Neural cell (in vitro differentiated cells): ENCODE measurements at regions not wholly inside any gene's neighbourhood (a gene's known extent, or its start where the extent isn't known, plus 50 kb on each side); places are given as distances from the start of the nearest gene placed in this dataset.

Source experiments
- EZH2 ChIP-seq: fragments of 200-600, 300-800 bp; shearing (Covaris generic), sonication (generic); IDR thresholded peaks from 2 replicates; pipeline ENCODE4 v1.6.1; 2014; ENCODE audit warnings: antibody characterized with exemption, low read length, borderline replicate concordance, mild to moderate bottlenecking; ENCODE audit not compliant: insufficient read depth, poor library complexity, severe bottlenecking
- MXI1 ChIP-seq: fragments of 450-650 bp; conservative IDR thresholded peaks from 2 replicates; pipeline ENCODE4 v1.6.1; 2014; ENCODE audit warnings: antibody characterized with exemption, mild to moderate bottlenecking; ENCODE audit not compliant: poor library complexity, severe bottlenecking
- POLR2AphosphoS5 ChIP-seq: IDR thresholded peaks from 2 replicates; pipeline ENCODE4 v1.6.1; 2012
- SMC3 ChIP-seq: fragments of 450-650 bp; conservative IDR thresholded peaks from 2 replicates; pipeline ENCODE4 v1.6.1; 2014; ENCODE audit warnings: antibody characterized with exemption, mild to moderate bottlenecking, moderate library complexity; ENCODE audit not compliant: poor library complexity
- TF ChIP-seq, protein P1 (sequence below): fragments of 450-650 bp; IDR thresholded peaks from 2 replicates; pipeline ENCODE4 v1.5.1; 2014; ENCODE audit warnings: antibody characterized with exemption, mild to moderate bottlenecking, moderate library complexity; ENCODE audit not compliant: poor library complexity, severe bottlenecking

DNA sequence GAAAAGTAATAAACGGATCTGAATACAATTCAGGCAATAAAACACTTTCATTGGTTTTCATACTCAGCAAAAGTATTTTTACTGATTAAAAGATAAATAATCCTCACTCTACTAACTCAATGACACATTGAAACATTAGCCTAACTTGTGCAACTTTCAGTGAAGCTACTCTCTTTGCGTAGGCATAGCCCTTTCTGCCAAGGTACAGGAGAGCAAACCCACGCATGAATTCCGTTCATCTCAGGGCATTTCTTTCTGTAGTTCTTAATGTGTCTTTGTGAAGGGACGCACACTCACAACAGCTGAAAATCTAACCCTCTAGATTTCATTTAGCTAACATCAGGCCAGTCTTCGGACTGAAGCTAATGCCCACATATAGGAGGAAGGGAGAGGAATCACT, 66.4 kb upstream of the TLE1 start:
- TF ChIP-seq MXI1 (no peak), EZH2 (no peak), POLR2AphosphoS5 (no peak), SMC3 (no peak)
- TF ChIP-seq, protein P1, sequence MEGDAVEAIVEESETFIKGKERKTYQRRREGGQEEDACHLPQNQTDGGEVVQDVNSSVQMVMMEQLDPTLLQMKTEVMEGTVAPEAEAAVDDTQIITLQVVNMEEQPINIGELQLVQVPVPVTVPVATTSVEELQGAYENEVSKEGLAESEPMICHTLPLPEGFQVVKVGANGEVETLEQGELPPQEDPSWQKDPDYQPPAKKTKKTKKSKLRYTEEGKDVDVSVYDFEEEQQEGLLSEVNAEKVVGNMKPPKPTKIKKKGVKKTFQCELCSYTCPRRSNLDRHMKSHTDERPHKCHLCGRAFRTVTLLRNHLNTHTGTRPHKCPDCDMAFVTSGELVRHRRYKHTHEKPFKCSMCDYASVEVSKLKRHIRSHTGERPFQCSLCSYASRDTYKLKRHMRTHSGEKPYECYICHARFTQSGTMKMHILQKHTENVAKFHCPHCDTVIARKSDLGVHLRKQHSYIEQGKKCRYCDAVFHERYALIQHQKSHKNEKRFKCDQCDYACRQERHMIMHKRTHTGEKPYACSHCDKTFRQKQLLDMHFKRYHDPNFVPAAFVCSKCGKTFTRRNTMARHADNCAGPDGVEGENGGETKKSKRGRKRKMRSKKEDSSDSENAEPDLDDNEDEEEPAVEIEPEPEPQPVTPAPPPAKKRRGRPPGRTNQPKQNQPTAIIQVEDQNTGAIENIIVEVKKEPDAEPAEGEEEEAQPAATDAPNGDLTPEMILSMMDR = no peak
